GM12891 (cell line): ENCODE measurements at regions not wholly inside any gene's neighbourhood (a gene's known extent, or its start where the extent isn't known, plus 50 kb on each side); places are given as distances from the start of the nearest gene placed in this dataset.
"Not testable (repeated sequence)": the region's sequence is repeated elsewhere in the genome, so short reads cannot be mapped to it uniquely, and the experiment has no call there.

Experiments used
- DNase-seq: peaks from one replicate; pipeline ENCODE4 v3.0.0; 2011; ENCODE audit warnings: low spot score; ENCODE audit not compliant: insufficient read length
- FAIRE-seq: peaks from 2 replicates; lab custom pipeline; 2011; peaks lifted over from hg19 to GRCh38; lab: Jason Lieb, UNC
- PAX5 ChIP-seq: IDR thresholded peaks from 2 replicates; pipeline ENCODE4 v1.6.1; 2011; ENCODE audit warnings: low read length, moderate library complexity, mild to moderate bottlenecking; ENCODE audit not compliant: insufficient read depth, severe bottlenecking
- POLR2A ChIP-seq: IDR thresholded peaks from 2 replicates; pipeline ENCODE4 v1.6.1; 2011; ENCODE audit warnings: low read depth, low read length, control low read depth
- POLR2AphosphoS5 ChIP-seq: IDR thresholded peaks from 2 replicates; pipeline ENCODE4 v1.6.1; 2011; ENCODE audit warnings: low read depth, low read length, control low read depth
- POU2F2 ChIP-seq: IDR thresholded peaks from 2 replicates; pipeline ENCODE4 v1.6.1; 2011; ENCODE audit warnings: low read depth, mild to moderate bottlenecking, control low read depth, low read length, moderate library complexity
- SPI1 ChIP-seq: IDR thresholded peaks from 2 replicates; pipeline ENCODE4 v1.6.1; 2011; ENCODE audit warnings: low read depth, low read length, control low read depth
- TAF1 ChIP-seq: IDR thresholded peaks from 2 replicates; pipeline ENCODE4 v1.6.1; 2011; ENCODE audit warnings: low read depth, low read length, control low read depth

DNA sequence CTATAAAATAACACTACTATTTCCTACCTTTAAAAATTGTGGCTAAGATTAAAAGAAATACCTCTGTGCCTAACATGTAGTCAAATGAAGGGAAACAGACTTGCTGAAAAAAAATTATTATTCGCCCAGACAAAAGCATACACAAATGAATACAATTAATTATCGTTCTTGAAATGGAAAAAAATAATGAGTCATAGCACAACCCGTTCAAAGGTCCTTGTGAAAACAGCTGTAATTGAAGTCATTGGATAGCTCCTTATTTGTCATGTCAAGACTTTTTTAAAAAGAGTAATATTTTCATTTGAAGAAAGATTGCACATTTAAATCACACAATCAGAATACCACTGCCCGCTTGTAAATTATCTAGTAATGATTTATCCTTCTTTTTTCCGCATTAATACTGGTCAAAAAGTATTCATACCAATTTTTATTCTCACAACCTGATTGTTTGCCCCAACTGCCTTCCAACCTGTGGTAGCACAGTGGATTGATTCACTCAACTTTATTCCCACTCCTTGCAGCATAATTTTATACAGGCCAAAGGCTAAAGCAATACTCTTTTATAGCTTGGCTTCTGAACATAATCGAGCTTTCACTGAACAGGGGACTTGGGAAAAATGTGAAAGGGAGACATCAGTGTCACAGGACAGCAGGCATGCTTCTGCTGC, 655.2 kb upstream of the MAP3K7 start:
- DNase-seq (no peak), FAIRE-seq (no peak)
- TF ChIP-seq POLR2AphosphoS5: no peak
- no peak for TF ChIP-seq TAF1
- no peak for TF ChIP-seq POLR2A
- no peak for TF ChIP-seq SPI1
- no peak for TF ChIP-seq POU2F2
- TF ChIP-seq PAX5: no peak

DNA sequence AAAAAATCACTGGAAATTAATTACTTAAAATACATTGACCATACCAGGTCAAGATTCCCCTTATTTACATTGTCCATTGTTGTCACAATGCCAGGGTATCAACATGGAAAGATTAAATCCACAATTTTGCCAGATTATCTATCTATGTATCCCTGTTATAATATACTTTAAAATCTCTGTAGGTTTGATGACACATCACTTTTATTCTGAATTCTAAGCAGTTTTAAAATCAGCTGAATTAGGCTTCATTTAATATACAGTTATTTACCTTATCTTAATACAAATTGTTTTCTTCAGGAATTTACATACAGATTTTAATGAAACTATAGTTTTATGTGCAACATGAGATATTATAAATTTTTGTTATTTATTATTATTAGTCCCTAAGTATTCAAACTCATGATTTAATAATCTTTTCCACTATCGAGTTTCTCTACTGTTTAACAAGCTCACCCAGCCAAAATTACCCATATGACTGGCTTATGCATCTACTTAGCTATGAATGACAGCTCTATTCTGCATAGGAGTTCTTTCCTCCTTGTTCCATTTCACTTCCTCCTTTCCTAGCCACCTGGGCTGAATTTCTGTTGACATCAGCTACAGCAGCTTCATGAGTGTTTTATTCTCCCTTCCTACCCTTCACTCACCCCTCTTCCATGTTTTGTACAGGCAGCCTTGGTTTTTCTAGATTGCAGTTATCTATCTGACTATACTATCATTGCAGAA, 654.2 kb upstream of the MAP3K7 start:
- DNase-seq: no peak
- TF ChIP-seq POU2F2 (no peak), POLR2AphosphoS5 (no peak), TAF1 (no peak), PAX5 (no peak), SPI1 (peak; percentile 78)
- FAIRE-seq: no peak

DNA sequence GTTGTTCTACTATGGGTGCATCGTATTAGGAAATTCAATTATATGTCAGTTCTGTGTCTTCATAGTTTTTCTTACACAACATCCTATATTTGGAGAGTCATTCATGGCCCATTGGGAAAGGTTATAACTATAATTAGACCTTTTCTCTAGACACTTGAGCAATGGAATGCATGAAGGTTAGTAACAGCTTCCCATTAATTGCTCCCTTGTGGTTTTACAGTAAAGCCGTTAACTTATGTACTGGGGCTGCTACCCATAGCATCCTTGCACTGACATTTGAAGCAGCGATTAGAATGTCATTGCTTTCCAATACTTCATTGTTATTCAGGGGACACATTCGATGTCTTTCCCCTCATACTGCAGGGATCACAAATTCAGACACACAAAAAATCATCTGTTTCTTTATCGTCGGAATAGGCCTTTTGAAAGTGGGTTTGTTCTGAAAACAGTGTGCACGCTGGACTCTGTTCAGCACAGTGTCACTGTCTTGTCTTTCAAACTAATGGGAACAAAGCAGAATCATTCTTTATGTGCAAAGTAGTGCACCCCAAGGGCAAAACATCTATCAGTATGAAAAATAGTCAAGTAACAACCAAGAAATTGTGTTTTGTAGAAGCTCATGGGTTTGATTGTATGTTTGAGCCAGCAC, 634.3 kb upstream of the MAP3K7 start:
- TF ChIP-seq POU2F2: no peak
- no peak for TF ChIP-seq TAF1
- TF ChIP-seq SPI1: no peak
- TF ChIP-seq POLR2A: no peak
- TF ChIP-seq PAX5: no peak
- no peak for TF ChIP-seq POLR2AphosphoS5
- no peak for FAIRE-seq
- DNase-seq: no peak

- DNase-seq: no peak
- TF ChIP-seq POLR2AphosphoS5 (no peak), POLR2A (no peak), SPI1 (no peak), TAF1 (no peak), PAX5 (no peak), POU2F2 (no peak)
These were observed 626.5 kb upstream of the MAP3K7 start for GRCh38 chr6:91213229-91213901.

GRCh38 chr6:91198588-91199255, 611.9 kb upstream of the MAP3K7 start:
- TF ChIP-seq TAF1 (no peak), PAX5 (no peak), POLR2AphosphoS5 (no peak), POLR2A (no peak), SPI1 (no peak), POU2F2 (no peak)
- DNase-seq (no peak), FAIRE-seq (no peak)

More at GRCh38 chr6:91213229-91213901, 626.5 kb upstream of the MAP3K7 start:
- no peak for FAIRE-seq

DNA sequence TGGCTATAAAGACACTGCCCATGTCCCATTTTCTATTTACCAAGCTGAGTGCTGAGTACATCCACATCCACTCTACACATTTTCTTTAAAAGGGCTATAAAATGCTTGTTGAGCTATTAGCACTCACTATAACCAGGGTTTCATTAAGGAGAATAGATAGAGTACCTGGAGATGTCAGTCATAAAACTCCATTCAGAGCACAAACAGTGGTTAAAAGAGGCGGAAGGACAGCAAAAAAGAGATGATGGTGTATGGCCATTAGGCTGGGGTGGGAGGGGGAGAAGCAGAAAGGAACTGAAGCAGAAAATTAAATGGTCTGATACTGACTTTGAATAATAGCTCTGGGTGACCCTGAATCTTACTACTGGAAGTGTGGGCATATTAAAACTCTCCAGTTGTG, 609.9 kb upstream of the MAP3K7 start:
- DNase-seq (no peak), FAIRE-seq (no peak)
- no peak for TF ChIP-seq PAX5

GRCh38 chr6:91193446-91193845, 606.6 kb upstream of the MAP3K7 start:
- TF ChIP-seq POLR2AphosphoS5 (no peak), TAF1 (no peak), PAX5 (no peak), SPI1 (no peak), POLR2A (no peak), POU2F2 (no peak)
- FAIRE-seq (no peak), DNase-seq (no peak)

DNA sequence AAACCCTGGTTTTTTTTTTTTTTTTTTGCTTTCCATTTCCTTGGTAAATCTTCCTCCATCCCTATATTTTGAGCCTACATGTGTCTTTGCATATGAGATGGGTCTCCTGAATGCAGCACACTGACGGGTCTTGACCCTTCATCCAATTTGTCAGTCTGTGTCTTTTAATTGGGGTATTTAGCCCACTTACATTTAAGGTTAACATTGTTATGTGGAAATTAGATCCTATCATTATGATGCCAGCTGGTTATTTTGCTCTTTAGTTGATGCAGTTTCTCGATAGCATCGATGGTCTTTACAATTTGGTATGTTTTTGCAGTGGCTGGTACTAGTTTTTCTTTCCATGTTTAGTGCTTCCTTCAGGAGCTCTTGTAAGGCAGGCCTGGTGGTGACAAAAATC, 603.2 kb upstream of the MAP3K7 start:
- DNase-seq, FAIRE-seq: not testable (repeated sequence)

GRCh38 chr6:91185072-91185471, 598.2 kb upstream of the MAP3K7 start:
- no peak for FAIRE-seq
- DNase-seq: no peak
- TF ChIP-seq PAX5 (no peak), SPI1 (no peak), POU2F2 (no peak), POLR2A (no peak), TAF1 (no peak), POLR2AphosphoS5 (no peak)
